NCI-H446 treated with DMSO at 0.1 percent for 48 hours (cell line): ENCODE measurements at regions not wholly inside any gene's neighbourhood (a gene's known extent, or its start where the extent isn't known, plus 50 kb on each side); places are given as distances from the start of the nearest gene placed in this dataset.
A peak's percentile ranks its signal among the peaks of the same experiment; 100 is the strongest.
"Not testable (repeated sequence)": the region's sequence is repeated elsewhere in the genome, so short reads cannot be mapped to it uniquely, and the experiment has no call there.

ENCODE experiments used
- DNase-seq: peaks from one replicate; lab custom pipeline; 2025; lab: John Stamatoyannopoulos, UW

GRCh38 chr9:17846948-17847655, 268.2 kb downstream of the SH3GL2 start:
- no peak for DNase-seq

- DNase-seq = no peak
Observed at GRCh38 chr9:17847908-17848307, 269.0 kb downstream of the SH3GL2 start.

GRCh38 chr9:17852108-17852507, 273.2 kb downstream of the SH3GL2 start:
- no peak for DNase-seq

- no peak for DNase-seq
Observed at GRCh38 chr9:17854487-17854886, 275.6 kb downstream of the SH3GL2 start.

GRCh38 chr9:17856995-17857394, 278.1 kb downstream of the SH3GL2 start:
- no peak for DNase-seq

GRCh38 chr9:17859228-17859627, 280.4 kb downstream of the SH3GL2 start:
- no peak for DNase-seq

- no peak for DNase-seq
Observed at GRCh38 chr9:17859987-17860386, 281.1 kb downstream of the SH3GL2 start.

- no peak for DNase-seq
Observed at GRCh38 chr9:17862101-17862500, 283.2 kb downstream of the SH3GL2 start.

- no peak for DNase-seq
Observed at GRCh38 chr9:17862629-17863028, 283.8 kb downstream of the SH3GL2 start.

GRCh38 chr9:17863213-17863883, 284.5 kb downstream of the SH3GL2 start:
- no peak for DNase-seq

- no peak for DNase-seq
Observed at GRCh38 chr9:17863924-17864323, 285.1 kb downstream of the SH3GL2 start.

- no peak for DNase-seq
Observed at GRCh38 chr9:17864951-17865350, 286.1 kb downstream of the SH3GL2 start.

- no peak for DNase-seq
Observed at GRCh38 chr9:17865881-17866280, 287.0 kb downstream of the SH3GL2 start.

- DNase-seq = no peak
Observed at GRCh38 chr9:17870722-17871121, 291.9 kb downstream of the SH3GL2 start.

GRCh38 chr9:17871213-17871890, 292.5 kb downstream of the SH3GL2 start:
- DNase-seq = no peak

GRCh38 chr9:17875886-17876285, 297.0 kb downstream of the SH3GL2 start:
- peak; percentile 93 for DNase-seq

GRCh38 chr9:17876687-17877086, 297.8 kb downstream of the SH3GL2 start:
- DNase-seq = no peak

- DNase-seq = no peak
Observed at GRCh38 chr9:17878810-17879370, 300.0 kb downstream of the SH3GL2 start.

GRCh38 chr9:17881371-17881770, 302.5 kb downstream of the SH3GL2 start:
- DNase-seq = no peak

- no peak for DNase-seq
Observed at GRCh38 chr9:17882688-17883594, 304.1 kb downstream of the SH3GL2 start.

- no peak for DNase-seq
Observed at GRCh38 chr9:17888066-17888465, 309.2 kb downstream of the SH3GL2 start.

GRCh38 chr9:17888964-17889363, 310.1 kb downstream of the SH3GL2 start:
- DNase-seq = not testable (repeated sequence)
